H1 (cell line): ENCODE measurements at regions not wholly inside any gene's neighbourhood (a gene's known extent, or its start where the extent isn't known, plus 50 kb on each side); places are given as distances from the start of the nearest gene placed in this dataset.

Experiments used
- CTCF ChIA-PET: fragments of 300-600 bp; sonication (Branson Sonifier 250); formaldehyde crosslinking; loops from one replicate; lab custom pipeline; 2021; ENCODE audit not compliant: partially characterized antibody; lab: Charles Lee
- POLR2A ChIA-PET: fragments of 300-600 bp; sonication (Branson Sonifier 250); formaldehyde crosslinking; loops from one replicate; lab custom pipeline; 2021; ENCODE audit warnings: inconsistent platforms; ENCODE audit not compliant: partially characterized antibody; lab: Charles Lee
- DNase-seq, 2 experiments: peaks; one replicate each; pipeline versions ENCODE4 v3.0.0 to v3.0.0-alpha.2; 2010 to 2022; ENCODE audit warnings: low spot score in 2 of 2, low read depth in 1 of 2, mixed read lengths in 1 of 2
- FAIRE-seq: peaks from 2 replicates; lab custom pipeline; 2011; peaks lifted over from hg19 to GRCh38; lab: Jason Lieb, UNC
- H2AFZ ChIP-seq: 2 replicates; pipeline ENCODE4 v1.8.1; 2012; ENCODE audit warnings: low read length, inconsistent platforms
- H2AK5ac ChIP-seq: 2 replicates; pipeline ENCODE4 v1.6.1; 2013; ENCODE audit warnings: low read depth, low read length
- H2BK120ac ChIP-seq: replicated peaks from 2 replicates; pipeline ENCODE3; 2013; ENCODE audit warnings: low read depth, low read length, inconsistent platforms
- H2BK12ac ChIP-seq: 2 replicates; pipeline ENCODE4 v1.6.1; 2013; ENCODE audit warnings: low read depth, low read length
- H2BK15ac ChIP-seq: 2 replicates; pipeline ENCODE4 v1.6.1; 2013; ENCODE audit warnings: low read length
- H2BK20ac ChIP-seq: 2 replicates; pipeline ENCODE4 v1.6.1; 2013; ENCODE audit warnings: low read length
- H2BK5ac ChIP-seq: 2 replicates; pipeline ENCODE4 v1.6.1; 2013; ENCODE audit warnings: low read depth, low read length
- H3K14ac ChIP-seq: 2 replicates; pipeline ENCODE4 v1.6.1; 2013; ENCODE audit warnings: inconsistent platforms; ENCODE audit not compliant: insufficient read length
- H3K18ac ChIP-seq: 2 replicates; pipeline ENCODE4 v1.6.1; 2013; ENCODE audit warnings: low read length; ENCODE audit errors: extremely low read depth
- H3K23ac ChIP-seq: 2 replicates; pipeline ENCODE4 v1.6.1; 2013; ENCODE audit warnings: inconsistent platforms; ENCODE audit not compliant: insufficient read length
- H3K23me2 ChIP-seq: 2 replicates; pipeline ENCODE4 v1.6.1; 2013; ENCODE audit warnings: low read depth, low read length
- H3K27ac ChIP-seq: 2 replicates; pipeline ENCODE4 v1.6.1; 2011; ENCODE audit warnings: low read depth, low read length, inconsistent platforms
- H3K27me3 ChIP-seq, 4 experiments: replicated peaks in 1 of 4; 1 replicate in 1 of 4; 2 replicates in 3 of 4; pipeline versions ENCODE4 v1.6.1 to v1.8.1; 2011 to 2013; ENCODE audit warnings: low read length in 3 of 4, mild to moderate bottlenecking in 3 of 4, inconsistent platforms in 2 of 4, mixed read lengths in 2 of 4, moderate library complexity in 1 of 4; ENCODE audit not compliant: control insufficient read depth in 3 of 4, insufficient read depth in 3 of 4; ENCODE audit errors: extremely low read depth in 1 of 4
- H3K36me3 ChIP-seq, 4 experiments: 2 replicates each; pipeline versions ENCODE4 v1.6.1 to v1.8.1; 2011 to 2013; ENCODE audit warnings: mild to moderate bottlenecking in 4 of 4, low read length in 3 of 4, moderate library complexity in 2 of 4, control low read depth in 1 of 4, inconsistent platforms in 1 of 4; ENCODE audit not compliant: insufficient read depth in 4 of 4, control insufficient read depth in 2 of 4
- H3K4ac ChIP-seq: replicated peaks from 2 replicates; pipeline ENCODE3; 2013; ENCODE audit warnings: low read length, low read depth, mixed read lengths, inconsistent platforms; ENCODE audit not compliant: insufficient read length
- H3K4me1 ChIP-seq, 4 experiments: replicated peaks in 1 of 4; 1 replicate in 1 of 4; 2 replicates in 3 of 4; pipeline versions ENCODE4 v1.6.1 to v1.8.1; 2011 to 2013; ENCODE audit warnings: low read length in 3 of 4, inconsistent platforms in 2 of 4, mixed read lengths in 1 of 4; ENCODE audit not compliant: insufficient read depth in 4 of 4, control insufficient read depth in 3 of 4
- H3K4me2 ChIP-seq, 2 experiments: 2 replicates each; pipeline versions ENCODE4 v1.6.1 to v1.8.1; 2011 to 2013; ENCODE audit warnings: low read depth in 2 of 2, low read length in 2 of 2, control low read depth in 1 of 2, inconsistent platforms in 1 of 2, mild to moderate bottlenecking in 1 of 2; ENCODE audit not compliant: insufficient read depth in 1 of 2
- H3K4me3 ChIP-seq, 4 experiments: fragments of 200-600, 300-600 bp in 1 of 4; sonication (generic), shearing (Covaris generic), sonication (Bioruptor Twin) in 1 of 4; 2 replicates each; pipeline versions ENCODE4 v1.5.1 to v1.8.1; 2011 to 2016; ENCODE audit warnings: low read length in 4 of 4, low read depth in 3 of 4, control low read depth in 2 of 4, inconsistent platforms in 2 of 4, mild to moderate bottlenecking in 2 of 4, mixed read lengths in 1 of 4, moderate library complexity in 1 of 4; ENCODE audit not compliant: insufficient read depth in 2 of 4; ENCODE audit errors: extremely low read depth in 1 of 4
- H3K56ac ChIP-seq: replicated peaks from 2 replicates; pipeline ENCODE3; 2013; ENCODE audit warnings: low read depth, mild to moderate bottlenecking, mixed read lengths, low read length, inconsistent platforms; ENCODE audit not compliant: insufficient read length
- H3K79me1 ChIP-seq: 2 replicates; pipeline ENCODE4 v1.6.1; 2013; ENCODE audit warnings: low read depth, low read length, control low read depth
- H3K79me2 ChIP-seq, 2 experiments: 2 replicates each; pipeline versions ENCODE4 v1.6.1 to v1.8.1; 2012 to 2013; ENCODE audit warnings: low read length in 2 of 2, mild to moderate bottlenecking in 2 of 2, inconsistent platforms in 1 of 2; ENCODE audit not compliant: insufficient read depth in 2 of 2, control insufficient read depth in 1 of 2
- H3K9ac ChIP-seq, 4 experiments: replicated peaks in 1 of 4; 1 replicate in 1 of 4; 2 replicates in 3 of 4; pipeline versions ENCODE4 v1.6.1 to v1.8.1; 2011 to 2013; ENCODE audit warnings: low read depth in 3 of 4, low read length in 3 of 4, control low read depth in 2 of 4, mild to moderate bottlenecking in 2 of 4, moderate library complexity in 2 of 4, inconsistent platforms in 1 of 4; ENCODE audit errors: extremely low read depth in 1 of 4
- H3K9me3 ChIP-seq, 2 experiments: 2 replicates each; pipeline versions ENCODE4 v1.6.1 to v1.8.1; 2012 to 2013; ENCODE audit warnings: mild to moderate bottlenecking in 2 of 2, moderate library complexity in 2 of 2, control low read depth in 1 of 2, inconsistent platforms in 1 of 2, low read depth in 1 of 2, low read length in 1 of 2, mixed read lengths in 1 of 2; ENCODE audit not compliant: insufficient read depth in 2 of 2
- H4K20me1 ChIP-seq, 2 experiments: replicated peaks in 1 of 2; 2 replicates each; pipeline versions ENCODE3 to v1.8.1; 2011 to 2013; ENCODE audit warnings: inconsistent platforms in 2 of 2, low read length in 2 of 2, mild to moderate bottlenecking in 1 of 2; ENCODE audit not compliant: insufficient read depth in 2 of 2, control insufficient read depth in 1 of 2
- H4K5ac ChIP-seq: 2 replicates; pipeline ENCODE4 v1.6.1; 2013; ENCODE audit warnings: low read length, low read depth, mixed read lengths, inconsistent platforms; ENCODE audit not compliant: insufficient read length
- H4K8ac ChIP-seq: 2 replicates; pipeline ENCODE4 v1.8.0; 2013; ENCODE audit warnings: mild to moderate bottlenecking, moderate library complexity, low read length, inconsistent platforms; ENCODE audit not compliant: insufficient read depth; ENCODE audit errors: extremely low read depth
- H4K91ac ChIP-seq: replicated peaks from 2 replicates; pipeline ENCODE3; 2013; ENCODE audit warnings: low read length, mixed read lengths, inconsistent platforms; ENCODE audit not compliant: insufficient read length
- BRCA1 ChIP-seq: IDR thresholded peaks from 2 replicates; pipeline ENCODE4 v1.6.1; 2012; ENCODE audit warnings: low read depth, low read length, improper control_type of control experiment
- HDAC2 ChIP-seq, 2 experiments: fragments of 300-600 bp in 1 of 2; sonication (generic) in 1 of 2; IDR thresholded peaks; 2 replicates each; pipeline ENCODE4 v1.6.1; 2011 to 2012; ENCODE audit warnings: low read depth in 2 of 2, low read length in 2 of 2, mild to moderate bottlenecking in 2 of 2, moderate library complexity in 2 of 2, borderline replicate concordance in 1 of 2, inconsistent platforms in 1 of 2
- MAFK ChIP-seq: IDR thresholded peaks from 2 replicates; pipeline ENCODE4 v1.6.1; 2012; ENCODE audit warnings: low read depth, mild to moderate bottlenecking, improper control_type of control experiment, low read length
- RNF2 ChIP-seq: fragments of 200-900, 300-1000 bp; sonication (generic); IDR thresholded peaks from 2 replicates; pipeline ENCODE4 v1.7.1; 2016; ENCODE audit warnings: borderline replicate concordance, low read depth, mild to moderate bottlenecking, antibody characterized with exemption, low read length; ENCODE audit not compliant: poor library complexity, severe bottlenecking; ENCODE audit errors: missing control alignments
- SRF ChIP-seq: IDR thresholded peaks from 2 replicates; pipeline ENCODE4 v1.6.1; 2011; ENCODE audit warnings: mild to moderate bottlenecking, low read depth, low read length, moderate library complexity
- ZNF274 ChIP-seq: IDR thresholded peaks from 2 replicates; pipeline ENCODE4 v1.7.0; 2012; ENCODE audit warnings: low read length, borderline replicate concordance; ENCODE audit errors: extremely low read depth
- WGBS, 2 experiments: shearing (Covaris generic) in 1 of 2; methylation state at CpG; one replicate each; pipeline versions ENCODE4 v1.1.6 to v1.1.7; 2013 to 2015; ENCODE audit warnings: low lambda C conversion rate in 2 of 2, mixed read lengths in 2 of 2, inconsistent platforms in 1 of 2, low coverage in 1 of 2, missing lambda C conversion rate in 1 of 2; ENCODE audit not compliant: insufficient replicate concordance in 2 of 2, insufficient coverage in 1 of 2, insufficient read length in 1 of 2; ENCODE audit errors: extremely low coverage in 1 of 2, missing lambda C conversion rate in 1 of 2; 5-methylcytosine and 5-hydroxymethylcytosine counted together

GRCh38 chr7:116407165-116407564 lies 92.4 kb upstream of the CAV2 start:
- Histone ChIP-seq H3K36me3 (no peaks in the 10 kb centered on the region), H2BK20ac (no peak overlapping the region), H3K79me2 (no peaks in the 10 kb centered on the region), H3K79me1 (no peaks in the 10 kb centered on the region), H4K8ac (no peak overlapping the region), H2BK120ac (no peak overlapping the region), H3K9me3 (no peaks in the 10 kb centered on the region), H3K23me2 (no peaks in the 10 kb centered on the region), H3K4me1 (no peaks in the 10 kb centered on the region), H3K14ac (no peak overlapping the region), H3K18ac (no peak overlapping the region), H3K4me3 (no peak overlapping the region), H2BK12ac (no peak overlapping the region), H3K27ac (no peak overlapping the region), H4K20me1 (no peaks in the 10 kb centered on the region), H3K4me2 (no peak overlapping the region), H2BK15ac (no peak overlapping the region), H4K5ac (no peak overlapping the region), H3K9ac (no peak overlapping the region), H2AFZ (no peak overlapping the region), H3K27me3 (no peaks in the 10 kb centered on the region), H2AK5ac (no peak overlapping the region), H2BK5ac (no peak overlapping the region), H3K56ac (no peak overlapping the region), H3K4ac (no peak overlapping the region), H4K91ac (no peak overlapping the region), H3K23ac (no peak overlapping the region)
- FAIRE-seq, result no peak
- 96% methylated on average over 3 of the region's 3 CpGs; no CpG with 5 or more reads in 1 of the 2 experiments for WGBS, 2 experiments
- CTCF ChIA-PET, result no interaction called here
- TF ChIP-seq MAFK (no peak), RNF2 (no peak), HDAC2 (IDR thresholded peaks at IDR 0.05; ENCODE audit: borderline replicate concordance in 1 of 2, low read depth in 2 of 2, low read length in 2 of 2) (no peak), ZNF274 (no peak), SRF (no peak), BRCA1 (no peak)
- DNase-seq, result no peak
- POLR2A ChIA-PET, result no interaction called here
